ENCODE measurements at regions not wholly inside any gene's neighbourhood (a gene's known extent, or its start where the extent isn't known, plus 50 kb on each side); places are given as distances from the start of the nearest gene placed in this dataset.

- TF ChIP-seq ZFX (IDR thresholded peaks at IDR 0.05; ENCODE audit: borderline replicate concordance) (no peak), CTCF (IDR thresholded peaks at IDR 0.05) (no peak)
- H3K27ac ChIP-seq, result no peak overlapping the region
Measured at GRCh38 chr2:221312634-221313033, 259.5 kb downstream of the EPHA4 start.

GRCh38 chr2:221314786-221315185 is 257.3 kb downstream of the EPHA4 start:
- H3K27ac ChIP-seq, result no peak overlapping the region
- TF ChIP-seq ZFX (IDR thresholded peaks at IDR 0.05; ENCODE audit: borderline replicate concordance) (no peak), CTCF (IDR thresholded peaks at IDR 0.05) (no peak)

GRCh38 chr2:221318376-221319130 is 253.6 kb downstream of the EPHA4 start:
- TF ChIP-seq ZFX (IDR thresholded peaks at IDR 0.05; ENCODE audit: borderline replicate concordance) (no peak), CTCF (IDR thresholded peaks at IDR 0.05) (no peak)
- no peak overlapping the region for H3K27ac ChIP-seq

GRCh38 chr2:221322741-221323140 is 249.4 kb downstream of the EPHA4 start:
- H3K27ac ChIP-seq, result no peak overlapping the region
- TF ChIP-seq ZFX (IDR thresholded peaks at IDR 0.05; ENCODE audit: borderline replicate concordance) (no peak), CTCF (IDR thresholded peaks at IDR 0.05) (no peak)

- no peak for TF ChIP-seq CTCF (IDR thresholded peaks at IDR 0.05)
- TF ChIP-seq ZFX (IDR thresholded peaks at IDR 0.05; ENCODE audit: borderline replicate concordance), result no peak
- no peak overlapping the region for H3K27ac ChIP-seq
Measured at GRCh38 chr2:221323513-221323912, 248.6 kb downstream of the EPHA4 start.

GRCh38 chr2:221330436-221330835 is 241.7 kb downstream of the EPHA4 start:
- no peak overlapping the region for H3K27ac ChIP-seq
- TF ChIP-seq ZFX (IDR thresholded peaks at IDR 0.05; ENCODE audit: borderline replicate concordance), result no peak
- no peak for TF ChIP-seq CTCF (IDR thresholded peaks at IDR 0.05)

- H3K27ac ChIP-seq, result no peak overlapping the region
- TF ChIP-seq ZFX (IDR thresholded peaks at IDR 0.05; ENCODE audit: borderline replicate concordance) (no peak), CTCF (IDR thresholded peaks at IDR 0.05) (no peak)
Measured at GRCh38 chr2:221334481-221335218, 237.5 kb downstream of the EPHA4 start.

Measured in 22Rv1 (cell line).